HCT116 (cell line): ENCODE measurements at regions not wholly inside any gene's neighbourhood (a gene's known extent, or its start where the extent isn't known, plus 50 kb on each side); places are given as distances from the start of the nearest gene placed in this dataset.

Experiments used
- CBX3 ChIP-seq: IDR thresholded peaks from 2 replicates; pipeline ENCODE4 v1.6.1; 2012; ENCODE audit warnings: low read depth
- CTCF ChIP-seq, 3 experiments: fragments of 200-600 bp in 1 of 3; sonication (generic) in 1 of 3; IDR thresholded peaks in 2 of 3; conservative IDR thresholded peaks in 1 of 3; 2 replicates each; pipeline ENCODE4 v1.5.1; 2012 to 2017; ENCODE audit warnings: low read depth in 2 of 3, low read length in 2 of 3, antibody characterized with exemption in 1 of 3, borderline replicate concordance in 1 of 3, control low read depth in 1 of 3, mild to moderate bottlenecking in 1 of 3, mixed read lengths in 1 of 3, mixed run types in 1 of 3, moderate library complexity in 1 of 3; ENCODE audit not compliant: insufficient read depth in 1 of 3
- EZH2 ChIP-seq: fragments of 200-600 bp; sonication (generic); IDR thresholded peaks from 2 replicates; pipeline ENCODE4 v1.6.1; 2017; ENCODE audit warnings: antibody characterized with exemption, mixed run types
- EZH2phosphoT487 ChIP-seq: fragments of 200-600 bp; IDR thresholded peaks from 2 replicates; pipeline ENCODE4 v1.6.1; 2018; ENCODE audit warnings: antibody characterized with exemption, borderline replicate concordance
- JUND ChIP-seq: IDR thresholded peaks from 2 replicates; pipeline ENCODE4 v1.6.1; 2012
- MAX ChIP-seq: IDR thresholded peaks from 2 replicates; pipeline ENCODE4 v1.6.1; 2012
- POLR2A ChIP-seq: IDR thresholded peaks from 2 replicates; pipeline ENCODE4 v1.7.0; 2011; ENCODE audit warnings: borderline replicate concordance; ENCODE audit not compliant: insufficient read depth, insufficient read length; ENCODE audit errors: extremely low read depth
- POLR2AphosphoS5 ChIP-seq: IDR thresholded peaks from 2 replicates; pipeline ENCODE4 v1.6.1; 2011; ENCODE audit warnings: mild to moderate bottlenecking, low read depth, low read length, moderate library complexity
- RAD21 ChIP-seq: IDR thresholded peaks from 2 replicates; pipeline ENCODE4 v1.6.1; 2012; ENCODE audit warnings: low read depth, mild to moderate bottlenecking
- SRF ChIP-seq: IDR thresholded peaks from 2 replicates; pipeline ENCODE4 v1.6.1; 2012; ENCODE audit warnings: low read depth
- YY1 ChIP-seq: IDR thresholded peaks from 2 replicates; pipeline ENCODE4 v1.6.1; 2011; ENCODE audit warnings: low read length, low read depth, moderate library complexity, mild to moderate bottlenecking; ENCODE audit not compliant: insufficient replicate concordance; ENCODE audit errors: extremely low read depth
- TF ChIP-seq, protein P1 (sequence below): IDR thresholded peaks from 2 replicates; pipeline ENCODE4 v1.6.1; 2012; ENCODE audit warnings: low read depth

DNA sequence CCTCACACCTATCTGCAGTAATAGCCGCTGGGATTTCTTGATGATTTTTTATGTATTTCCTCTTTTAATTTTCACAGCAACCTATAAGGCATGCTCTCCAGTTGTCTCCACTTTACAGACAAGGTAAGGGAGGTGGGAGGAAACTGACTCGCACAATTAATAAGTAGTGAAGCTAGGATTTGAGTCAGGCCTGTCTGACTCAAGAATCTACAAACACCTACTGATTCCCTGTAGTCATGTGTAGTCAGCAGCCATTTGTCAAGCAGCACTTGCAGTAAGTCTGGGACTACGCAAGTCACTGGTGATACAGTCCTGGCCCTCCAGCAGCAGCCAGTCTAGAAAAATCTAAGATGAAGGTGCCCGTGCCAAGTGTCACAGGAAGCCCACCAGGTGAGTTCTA, 193.6 kb upstream of the PKDCC start:
- TF ChIP-seq EZH2 (no peak), POLR2AphosphoS5 (no peak), MAX (no peak), EZH2phosphoT487 (no peak), RAD21 (no peak), CTCF (IDR thresholded peaks at IDR 0.05 in 2 of 3, conservative IDR thresholded peaks at IDR 0.05 in 1 of 3; ENCODE audit: borderline replicate concordance in 1 of 3, insufficient read depth in 1 of 3, low read depth in 2 of 3, low read length in 2 of 3) (no peak), YY1 (no peak), JUND (no peak), POLR2A (no peak), SRF (no peak), CBX3 (no peak)
- TF ChIP-seq, protein P1, sequence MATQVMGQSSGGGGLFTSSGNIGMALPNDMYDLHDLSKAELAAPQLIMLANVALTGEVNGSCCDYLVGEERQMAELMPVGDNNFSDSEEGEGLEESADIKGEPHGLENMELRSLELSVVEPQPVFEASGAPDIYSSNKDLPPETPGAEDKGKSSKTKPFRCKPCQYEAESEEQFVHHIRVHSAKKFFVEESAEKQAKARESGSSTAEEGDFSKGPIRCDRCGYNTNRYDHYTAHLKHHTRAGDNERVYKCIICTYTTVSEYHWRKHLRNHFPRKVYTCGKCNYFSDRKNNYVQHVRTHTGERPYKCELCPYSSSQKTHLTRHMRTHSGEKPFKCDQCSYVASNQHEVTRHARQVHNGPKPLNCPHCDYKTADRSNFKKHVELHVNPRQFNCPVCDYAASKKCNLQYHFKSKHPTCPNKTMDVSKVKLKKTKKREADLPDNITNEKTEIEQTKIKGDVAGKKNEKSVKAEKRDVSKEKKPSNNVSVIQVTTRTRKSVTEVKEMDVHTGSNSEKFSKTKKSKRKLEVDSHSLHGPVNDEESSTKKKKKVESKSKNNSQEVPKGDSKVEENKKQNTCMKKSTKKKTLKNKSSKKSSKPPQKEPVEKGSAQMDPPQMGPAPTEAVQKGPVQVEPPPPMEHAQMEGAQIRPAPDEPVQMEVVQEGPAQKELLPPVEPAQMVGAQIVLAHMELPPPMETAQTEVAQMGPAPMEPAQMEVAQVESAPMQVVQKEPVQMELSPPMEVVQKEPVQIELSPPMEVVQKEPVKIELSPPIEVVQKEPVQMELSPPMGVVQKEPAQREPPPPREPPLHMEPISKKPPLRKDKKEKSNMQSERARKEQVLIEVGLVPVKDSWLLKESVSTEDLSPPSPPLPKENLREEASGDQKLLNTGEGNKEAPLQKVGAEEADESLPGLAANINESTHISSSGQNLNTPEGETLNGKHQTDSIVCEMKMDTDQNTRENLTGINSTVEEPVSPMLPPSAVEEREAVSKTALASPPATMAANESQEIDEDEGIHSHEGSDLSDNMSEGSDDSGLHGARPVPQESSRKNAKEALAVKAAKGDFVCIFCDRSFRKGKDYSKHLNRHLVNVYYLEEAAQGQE, result no peak
